ENCODE measurements at regions not wholly inside any gene's neighbourhood (a gene's known extent, or its start where the extent isn't known, plus 50 kb on each side); places are given as distances from the start of the nearest gene placed in this dataset.

DNA sequence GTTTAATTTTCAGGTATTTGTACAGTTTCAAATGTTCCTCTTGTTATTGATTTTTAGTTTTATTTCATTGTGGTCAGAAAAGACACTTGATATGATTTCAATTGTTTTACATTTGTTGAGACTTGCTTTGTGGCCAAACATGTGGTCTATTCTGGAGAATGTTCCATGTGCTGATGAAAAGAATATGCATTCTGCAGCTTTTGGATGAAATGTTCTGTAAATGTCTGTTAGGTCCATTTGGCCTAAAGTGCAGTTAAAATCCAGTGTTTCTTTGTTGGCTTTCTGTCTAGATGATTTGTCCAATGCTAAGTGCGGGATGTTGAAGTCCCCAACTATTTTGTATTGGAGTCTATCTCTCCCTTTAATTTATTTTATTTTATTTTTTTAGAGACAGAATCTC lies 70.5 kb downstream of the ZNF503 start (continued):
- TF ChIP-seq, protein P1, sequence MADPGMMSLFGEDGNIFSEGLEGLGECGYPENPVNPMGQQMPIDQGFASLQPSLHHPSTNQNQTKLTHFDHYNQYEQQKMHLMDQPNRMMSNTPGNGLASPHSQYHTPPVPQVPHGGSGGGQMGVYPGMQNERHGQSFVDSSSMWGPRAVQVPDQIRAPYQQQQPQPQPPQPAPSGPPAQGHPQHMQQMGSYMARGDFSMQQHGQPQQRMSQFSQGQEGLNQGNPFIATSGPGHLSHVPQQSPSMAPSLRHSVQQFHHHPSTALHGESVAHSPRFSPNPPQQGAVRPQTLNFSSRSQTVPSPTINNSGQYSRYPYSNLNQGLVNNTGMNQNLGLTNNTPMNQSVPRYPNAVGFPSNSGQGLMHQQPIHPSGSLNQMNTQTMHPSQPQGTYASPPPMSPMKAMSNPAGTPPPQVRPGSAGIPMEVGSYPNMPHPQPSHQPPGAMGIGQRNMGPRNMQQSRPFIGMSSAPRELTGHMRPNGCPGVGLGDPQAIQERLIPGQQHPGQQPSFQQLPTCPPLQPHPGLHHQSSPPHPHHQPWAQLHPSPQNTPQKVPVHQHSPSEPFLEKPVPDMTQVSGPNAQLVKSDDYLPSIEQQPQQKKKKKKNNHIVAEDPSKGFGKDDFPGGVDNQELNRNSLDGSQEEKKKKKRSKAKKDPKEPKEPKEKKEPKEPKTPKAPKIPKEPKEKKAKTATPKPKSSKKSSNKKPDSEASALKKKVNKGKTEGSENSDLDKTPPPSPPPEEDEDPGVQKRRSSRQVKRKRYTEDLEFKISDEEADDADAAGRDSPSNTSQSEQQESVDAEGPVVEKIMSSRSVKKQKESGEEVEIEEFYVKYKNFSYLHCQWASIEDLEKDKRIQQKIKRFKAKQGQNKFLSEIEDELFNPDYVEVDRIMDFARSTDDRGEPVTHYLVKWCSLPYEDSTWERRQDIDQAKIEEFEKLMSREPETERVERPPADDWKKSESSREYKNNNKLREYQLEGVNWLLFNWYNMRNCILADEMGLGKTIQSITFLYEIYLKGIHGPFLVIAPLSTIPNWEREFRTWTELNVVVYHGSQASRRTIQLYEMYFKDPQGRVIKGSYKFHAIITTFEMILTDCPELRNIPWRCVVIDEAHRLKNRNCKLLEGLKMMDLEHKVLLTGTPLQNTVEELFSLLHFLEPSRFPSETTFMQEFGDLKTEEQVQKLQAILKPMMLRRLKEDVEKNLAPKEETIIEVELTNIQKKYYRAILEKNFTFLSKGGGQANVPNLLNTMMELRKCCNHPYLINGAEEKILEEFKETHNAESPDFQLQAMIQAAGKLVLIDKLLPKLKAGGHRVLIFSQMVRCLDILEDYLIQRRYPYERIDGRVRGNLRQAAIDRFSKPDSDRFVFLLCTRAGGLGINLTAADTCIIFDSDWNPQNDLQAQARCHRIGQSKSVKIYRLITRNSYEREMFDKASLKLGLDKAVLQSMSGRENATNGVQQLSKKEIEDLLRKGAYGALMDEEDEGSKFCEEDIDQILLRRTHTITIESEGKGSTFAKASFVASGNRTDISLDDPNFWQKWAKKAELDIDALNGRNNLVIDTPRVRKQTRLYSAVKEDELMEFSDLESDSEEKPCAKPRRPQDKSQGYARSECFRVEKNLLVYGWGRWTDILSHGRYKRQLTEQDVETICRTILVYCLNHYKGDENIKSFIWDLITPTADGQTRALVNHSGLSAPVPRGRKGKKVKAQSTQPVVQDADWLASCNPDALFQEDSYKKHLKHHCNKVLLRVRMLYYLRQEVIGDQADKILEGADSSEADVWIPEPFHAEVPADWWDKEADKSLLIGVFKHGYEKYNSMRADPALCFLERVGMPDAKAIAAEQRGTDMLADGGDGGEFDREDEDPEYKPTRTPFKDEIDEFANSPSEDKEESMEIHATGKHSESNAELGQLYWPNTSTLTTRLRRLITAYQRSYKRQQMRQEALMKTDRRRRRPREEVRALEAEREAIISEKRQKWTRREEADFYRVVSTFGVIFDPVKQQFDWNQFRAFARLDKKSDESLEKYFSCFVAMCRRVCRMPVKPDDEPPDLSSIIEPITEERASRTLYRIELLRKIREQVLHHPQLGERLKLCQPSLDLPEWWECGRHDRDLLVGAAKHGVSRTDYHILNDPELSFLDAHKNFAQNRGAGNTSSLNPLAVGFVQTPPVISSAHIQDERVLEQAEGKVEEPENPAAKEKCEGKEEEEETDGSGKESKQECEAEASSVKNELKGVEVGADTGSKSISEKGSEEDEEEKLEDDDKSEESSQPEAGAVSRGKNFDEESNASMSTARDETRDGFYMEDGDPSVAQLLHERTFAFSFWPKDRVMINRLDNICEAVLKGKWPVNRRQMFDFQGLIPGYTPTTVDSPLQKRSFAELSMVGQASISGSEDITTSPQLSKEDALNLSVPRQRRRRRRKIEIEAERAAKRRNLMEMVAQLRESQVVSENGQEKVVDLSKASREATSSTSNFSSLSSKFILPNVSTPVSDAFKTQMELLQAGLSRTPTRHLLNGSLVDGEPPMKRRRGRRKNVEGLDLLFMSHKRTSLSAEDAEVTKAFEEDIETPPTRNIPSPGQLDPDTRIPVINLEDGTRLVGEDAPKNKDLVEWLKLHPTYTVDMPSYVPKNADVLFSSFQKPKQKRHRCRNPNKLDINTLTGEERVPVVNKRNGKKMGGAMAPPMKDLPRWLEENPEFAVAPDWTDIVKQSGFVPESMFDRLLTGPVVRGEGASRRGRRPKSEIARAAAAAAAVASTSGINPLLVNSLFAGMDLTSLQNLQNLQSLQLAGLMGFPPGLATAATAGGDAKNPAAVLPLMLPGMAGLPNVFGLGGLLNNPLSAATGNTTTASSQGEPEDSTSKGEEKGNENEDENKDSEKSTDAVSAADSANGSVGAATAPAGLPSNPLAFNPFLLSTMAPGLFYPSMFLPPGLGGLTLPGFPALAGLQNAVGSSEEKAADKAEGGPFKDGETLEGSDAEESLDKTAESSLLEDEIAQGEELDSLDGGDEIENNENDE (IDR thresholded peaks at IDR 0.05; ENCODE audit: insufficient replicate concordance, low read length), result no peak
- TF ChIP-seq JUN (IDR thresholded peaks at IDR 0.05; ENCODE audit: low read depth, low read length), result no peak
- no peak for TF ChIP-seq BCL11A (IDR thresholded peaks at IDR 0.05; ENCODE audit: low read depth in 2 of 2, low read length in 2 of 2)
- no peak for TF ChIP-seq EGR1 (IDR thresholded peaks at IDR 0.05; ENCODE audit: borderline replicate concordance, low read depth, low read length)
- TF ChIP-seq ZNF274 (IDR thresholded peaks at IDR 0.05; ENCODE audit: borderline replicate concordance, extremely low read depth, low read length), result no peak
- TF ChIP-seq SUZ12 (IDR thresholded peaks at IDR 0.05; ENCODE audit: low read length), result no peak
- TF ChIP-seq CREB1 (IDR thresholded peaks at IDR 0.05), result no peak
- TF ChIP-seq, protein P2, sequence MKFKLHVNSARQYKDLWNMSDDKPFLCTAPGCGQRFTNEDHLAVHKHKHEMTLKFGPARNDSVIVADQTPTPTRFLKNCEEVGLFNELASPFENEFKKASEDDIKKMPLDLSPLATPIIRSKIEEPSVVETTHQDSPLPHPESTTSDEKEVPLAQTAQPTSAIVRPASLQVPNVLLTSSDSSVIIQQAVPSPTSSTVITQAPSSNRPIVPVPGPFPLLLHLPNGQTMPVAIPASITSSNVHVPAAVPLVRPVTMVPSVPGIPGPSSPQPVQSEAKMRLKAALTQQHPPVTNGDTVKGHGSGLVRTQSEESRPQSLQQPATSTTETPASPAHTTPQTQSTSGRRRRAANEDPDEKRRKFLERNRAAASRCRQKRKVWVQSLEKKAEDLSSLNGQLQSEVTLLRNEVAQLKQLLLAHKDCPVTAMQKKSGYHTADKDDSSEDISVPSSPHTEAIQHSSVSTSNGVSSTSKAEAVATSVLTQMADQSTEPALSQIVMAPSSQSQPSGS (IDR thresholded peaks at IDR 0.05; ENCODE audit: low read length), result no peak
- no peak for TF ChIP-seq RFX5 (IDR thresholded peaks at IDR 0.05; ENCODE audit: borderline replicate concordance, low read depth, low read length)
- no peak for TF ChIP-seq POLR2AphosphoS5 (IDR thresholded peaks at IDR 0.05; ENCODE audit: low read depth, low read length)
- TF ChIP-seq HDAC2 (IDR thresholded peaks at IDR 0.05; ENCODE audit: borderline replicate concordance in 1 of 2, low read depth in 2 of 2, low read length in 2 of 2), result no peak
